Esophagus (tissue), 2 donors: ENCODE measurements at regions not wholly inside any gene's neighbourhood (a gene's known extent, or its start where the extent isn't known, plus 50 kb on each side); places are given as distances from the start of the nearest gene placed in this dataset.

Source experiments
- H3K27ac ChIP-seq, 2 donors: one replicate each; pipeline ENCODE4 v1.5.1; 2013; ENCODE audit warnings: low read depth in 2 of 2, mild to moderate bottlenecking in 2 of 2, inconsistent platforms in 1 of 2, low read length in 1 of 2, moderate library complexity in 1 of 2
- H3K27me3 ChIP-seq, 2 donors: one replicate each; pipeline ENCODE4 v1.6.1; 2013; ENCODE audit warnings: low read length in 2 of 2, control low read depth in 1 of 2, mild to moderate bottlenecking in 1 of 2; ENCODE audit not compliant: insufficient read depth in 2 of 2, control insufficient read depth in 1 of 2
- H3K36me3 ChIP-seq, 2 donors: one replicate each; pipeline ENCODE4 v1.6.1; 2013; ENCODE audit warnings: low read length in 1 of 2; ENCODE audit not compliant: control insufficient read depth in 2 of 2, insufficient read depth in 2 of 2
- H3K4me1 ChIP-seq, 2 donors: one replicate each; pipeline ENCODE4 v1.6.1; 2013; ENCODE audit warnings: low read length in 1 of 2; ENCODE audit not compliant: control insufficient read depth in 2 of 2, insufficient read depth in 2 of 2
- H3K4me3 ChIP-seq, 2 donors: one replicate each; pipeline ENCODE4 v1.5.1; 2013; ENCODE audit warnings: low read length in 2 of 2, mild to moderate bottlenecking in 2 of 2, low read depth in 1 of 2, moderate library complexity in 1 of 2
- H3K9me3 ChIP-seq, 2 donors: one replicate each; pipeline ENCODE4 v1.6.1; 2013; ENCODE audit warnings: mild to moderate bottlenecking in 2 of 2, low read depth in 1 of 2, low read length in 1 of 2, moderate library complexity in 1 of 2; ENCODE audit not compliant: control insufficient read depth in 2 of 2, insufficient read depth in 1 of 2
- WGBS, 2 donors: extraction: QIAGEN DNeasy Blood & Tissue Kit; methylation state at CpG; one replicate each; pipeline ENCODE4 v1.1.7; 2013; 5-methylcytosine and 5-hydroxymethylcytosine counted together
- donor health status: healthy with polysubstance abuse.
- donor health status: Bipolar disorder and iron deficiency.

DNA sequence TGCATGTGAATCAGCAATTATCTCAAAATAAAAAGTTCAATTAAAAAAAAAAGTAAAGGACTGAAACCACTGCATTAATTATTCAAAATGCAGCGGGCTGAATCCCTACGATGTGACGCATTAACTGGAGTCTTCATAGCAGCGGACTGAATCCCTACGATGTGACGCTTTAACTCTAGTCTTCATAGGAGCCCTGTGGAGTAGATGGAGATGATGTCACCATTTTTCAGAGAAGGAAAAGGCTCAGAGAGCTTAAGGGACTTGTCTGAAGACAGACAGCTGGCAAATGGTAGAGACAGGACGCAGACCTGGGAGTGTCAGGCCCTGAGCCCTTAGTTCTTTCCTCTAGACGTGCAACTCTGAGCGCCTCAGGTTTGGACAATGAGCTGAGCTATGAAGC lies 168.0 kb upstream of the MYL2 start:
- no peaks in the 10 kb centered on the region for H3K27me3 ChIP-seq
- H3K4me1 ChIP-seq = no peaks in the 10 kb centered on the region
- H3K4me3 ChIP-seq = no peak overlapping the region
- 81 to 89% methylated on average over 9 of the region's 9 CpGs for WGBS, 2 donors
- H3K36me3 ChIP-seq = no peaks in the 10 kb centered on the region
- H3K9me3 ChIP-seq = no peaks in the 10 kb centered on the region
- H3K27ac ChIP-seq = no peak overlapping the region

DNA sequence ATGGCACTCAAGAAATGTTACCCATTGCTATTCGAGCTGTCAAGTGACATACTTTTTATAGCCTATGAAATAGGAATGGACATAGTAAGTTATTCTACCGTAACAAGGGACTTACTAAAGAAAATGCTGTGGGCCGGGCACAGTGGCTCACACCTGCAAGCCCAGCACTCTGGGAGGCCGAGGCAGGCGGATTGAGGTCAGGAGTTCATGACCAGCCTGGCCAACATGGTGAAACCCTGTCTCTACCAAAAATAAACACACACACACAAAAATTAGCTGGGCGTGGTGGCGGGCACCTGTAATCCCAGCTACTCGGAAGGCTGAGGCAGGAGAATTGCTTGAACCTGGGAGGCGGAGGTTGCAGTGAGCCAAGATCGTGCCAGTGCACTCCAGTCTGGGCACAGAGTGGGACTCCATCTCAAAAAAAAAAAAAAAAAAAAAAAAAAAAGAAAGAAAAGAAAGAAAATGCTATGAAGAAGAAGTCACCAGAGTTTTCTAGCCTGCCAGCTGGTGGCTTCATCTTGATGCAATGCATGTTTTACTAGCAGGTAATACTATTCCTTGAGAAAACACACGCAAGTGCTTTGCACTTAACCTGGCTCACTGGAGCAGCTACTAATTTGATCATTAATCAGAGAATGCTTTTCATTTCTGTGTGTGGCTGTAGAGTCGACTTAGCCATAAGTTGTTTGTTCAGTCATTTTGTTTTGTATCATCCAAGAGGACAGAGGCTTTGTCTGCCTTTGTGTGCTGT lies 166.7 kb upstream of the MYL2 start:
- no peaks in the 10 kb centered on the region for H3K36me3 ChIP-seq
- H3K4me1 ChIP-seq = no peaks in the 10 kb centered on the region
- H3K27me3 ChIP-seq = no peaks in the 10 kb centered on the region
- WGBS, 2 donors = 67 to 74% methylated on average over 12 of the region's 12 CpGs
- H3K9me3 ChIP-seq = no peaks in the 10 kb centered on the region
- H3K4me3 ChIP-seq = no peak overlapping the region
- H3K27ac ChIP-seq = no peak overlapping the region

DNA sequence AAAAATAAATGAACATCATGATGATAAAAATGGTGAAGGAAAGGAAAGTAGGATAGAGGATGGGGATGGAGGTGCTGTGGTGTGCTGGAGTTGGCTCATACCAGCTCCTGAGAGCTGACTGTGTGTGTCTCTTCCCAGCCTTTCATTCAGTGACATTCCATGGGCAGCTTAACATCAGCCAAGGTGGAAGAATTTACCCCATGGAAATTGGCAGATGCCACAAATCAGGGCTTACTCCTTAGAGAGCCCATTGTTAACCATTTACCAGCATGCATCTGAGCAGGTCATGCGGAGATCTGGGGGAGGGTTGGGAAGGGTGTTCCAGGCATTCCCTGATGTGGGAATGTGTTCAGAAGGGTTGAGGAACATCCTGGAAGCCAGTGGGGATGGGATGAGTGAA lies 164.7 kb upstream of the MYL2 start:
- no peak overlapping the region for H3K4me3 ChIP-seq
- no peaks in the 10 kb centered on the region for H3K36me3 ChIP-seq
- H3K27me3 ChIP-seq = no peaks in the 10 kb centered on the region
- no peak overlapping the region for H3K27ac ChIP-seq
- no peaks in the 10 kb centered on the region for H3K4me1 ChIP-seq
- H3K9me3 ChIP-seq = no peaks in the 10 kb centered on the region
- 89 to 93% methylated on average over 1 of the region's 1 CpG for WGBS, 2 donors

DNA sequence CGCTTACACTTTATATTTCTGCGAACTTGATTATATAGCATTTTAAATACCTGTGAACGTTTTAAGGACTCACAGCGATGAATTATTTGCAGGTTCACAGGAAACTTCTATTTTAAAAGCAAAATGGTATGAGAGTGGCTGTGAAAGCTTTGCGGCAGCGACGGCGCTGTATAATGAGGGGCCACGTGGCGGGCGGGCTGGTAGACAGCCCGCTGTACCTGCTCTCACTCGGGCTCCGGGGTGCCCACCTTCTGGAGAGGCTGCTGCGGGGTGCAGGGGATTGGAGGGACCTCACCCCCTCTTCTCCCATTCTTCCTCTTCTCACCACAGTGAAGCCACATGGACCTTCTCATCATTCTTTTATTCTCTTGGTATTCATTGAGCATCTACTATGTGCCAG lies 164.2 kb upstream of the MYL2 start:
- WGBS, 2 donors = 88 to 91% methylated on average over 15 of the region's 15 CpGs
- H3K4me1 ChIP-seq = no peaks in the 10 kb centered on the region
- H3K27ac ChIP-seq = no peak overlapping the region
- no peak overlapping the region for H3K4me3 ChIP-seq
- no peaks in the 10 kb centered on the region for H3K36me3 ChIP-seq
- no peaks in the 10 kb centered on the region for H3K9me3 ChIP-seq
- H3K27me3 ChIP-seq = no peaks in the 10 kb centered on the region

DNA sequence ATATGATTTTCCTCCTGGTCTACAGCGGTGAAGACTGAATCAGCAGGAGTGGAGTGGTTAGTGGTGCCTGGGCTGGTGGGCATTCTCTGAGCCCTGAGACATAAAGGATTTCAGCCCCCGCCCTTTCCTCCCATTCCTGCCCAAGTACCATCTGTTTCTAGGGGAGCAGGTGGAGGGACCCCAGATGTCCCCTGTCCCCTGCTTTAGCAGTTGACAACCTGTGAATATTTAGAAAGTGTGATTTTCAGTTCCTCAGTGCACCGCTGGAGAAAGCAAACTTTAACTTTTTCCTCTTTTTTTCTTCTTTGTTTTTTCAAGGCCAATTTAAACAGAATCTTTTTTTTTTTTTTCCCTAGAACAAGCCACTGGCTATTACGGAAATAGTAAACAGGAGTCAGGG lies 163.8 kb upstream of the MYL2 start:
- 64 to 70% methylated on average over 4 of the region's 4 CpGs for WGBS, 2 donors
- H3K9me3 ChIP-seq = no peaks in the 10 kb centered on the region
- no peaks in the 10 kb centered on the region for H3K27me3 ChIP-seq

DNA sequence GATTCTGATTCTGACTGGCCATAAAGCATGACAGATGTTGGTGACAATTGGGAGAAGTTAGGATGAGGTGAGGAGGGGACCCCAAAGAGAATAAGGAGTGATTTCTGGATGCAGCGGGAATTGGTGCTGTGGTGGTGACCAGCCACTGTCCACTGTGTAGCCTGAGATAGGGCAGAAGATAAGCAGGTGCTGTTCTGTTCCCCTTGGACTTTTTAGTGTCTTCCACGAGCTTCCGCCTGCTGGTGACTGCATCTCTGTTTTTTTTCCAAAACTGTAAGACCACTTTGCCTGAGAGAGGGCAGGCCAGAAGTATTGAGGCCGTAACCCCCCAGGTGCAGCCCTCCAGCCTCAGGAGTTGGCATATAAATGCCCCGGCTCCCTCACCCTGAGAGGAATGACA lies 161.2 kb upstream of the MYL2 start:
- Histone ChIP-seq H3K4me1 (no peaks in the 10 kb centered on the region), H3K27ac (no peak overlapping the region), H3K36me3 (no peaks in the 10 kb centered on the region), H3K9me3 (no peaks in the 10 kb centered on the region), H3K27me3 (no peaks in the 10 kb centered on the region), H3K4me3 (no peak overlapping the region)
- WGBS, 2 donors = 84 to 93% methylated on average over 5 of the region's 5 CpGs

More for the DNA sequence above, 163.8 kb upstream of the MYL2 start:
- no peak overlapping the region for H3K27ac ChIP-seq
- no peaks in the 10 kb centered on the region for H3K36me3 ChIP-seq
- H3K4me3 ChIP-seq = no peak overlapping the region
- H3K4me1 ChIP-seq = no peaks in the 10 kb centered on the region

DNA sequence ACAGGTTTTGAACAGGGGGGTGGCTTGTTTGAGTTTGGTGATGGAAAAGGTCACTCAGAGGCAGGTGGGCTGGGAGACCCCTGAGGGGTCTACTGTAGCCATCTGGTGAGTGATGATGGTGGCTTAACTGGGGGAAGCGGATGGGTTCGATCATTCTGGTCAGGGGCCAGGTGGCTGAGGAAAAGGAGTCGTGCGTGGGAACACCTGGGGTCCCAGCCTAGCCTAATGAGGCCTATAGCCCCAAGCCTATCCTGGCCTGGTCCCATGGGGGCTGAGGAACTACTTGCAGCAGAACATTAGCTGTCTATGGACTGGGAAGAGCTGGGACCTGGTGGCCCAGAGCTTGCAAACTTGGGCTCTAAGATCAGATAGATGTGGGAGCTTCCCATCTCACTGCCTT lies 158.4 kb upstream of the MYL2 start:
- H3K27ac ChIP-seq = no peak overlapping the region
- H3K27me3 ChIP-seq = no peaks in the 10 kb centered on the region
- H3K4me3 ChIP-seq = no peak overlapping the region
- WGBS, 2 donors = 86 to 89% methylated on average over 4 of the region's 4 CpGs
- no peaks in the 10 kb centered on the region for H3K4me1 ChIP-seq
- H3K36me3 ChIP-seq = no peaks in the 10 kb centered on the region
- H3K9me3 ChIP-seq = no peaks in the 10 kb centered on the region

DNA sequence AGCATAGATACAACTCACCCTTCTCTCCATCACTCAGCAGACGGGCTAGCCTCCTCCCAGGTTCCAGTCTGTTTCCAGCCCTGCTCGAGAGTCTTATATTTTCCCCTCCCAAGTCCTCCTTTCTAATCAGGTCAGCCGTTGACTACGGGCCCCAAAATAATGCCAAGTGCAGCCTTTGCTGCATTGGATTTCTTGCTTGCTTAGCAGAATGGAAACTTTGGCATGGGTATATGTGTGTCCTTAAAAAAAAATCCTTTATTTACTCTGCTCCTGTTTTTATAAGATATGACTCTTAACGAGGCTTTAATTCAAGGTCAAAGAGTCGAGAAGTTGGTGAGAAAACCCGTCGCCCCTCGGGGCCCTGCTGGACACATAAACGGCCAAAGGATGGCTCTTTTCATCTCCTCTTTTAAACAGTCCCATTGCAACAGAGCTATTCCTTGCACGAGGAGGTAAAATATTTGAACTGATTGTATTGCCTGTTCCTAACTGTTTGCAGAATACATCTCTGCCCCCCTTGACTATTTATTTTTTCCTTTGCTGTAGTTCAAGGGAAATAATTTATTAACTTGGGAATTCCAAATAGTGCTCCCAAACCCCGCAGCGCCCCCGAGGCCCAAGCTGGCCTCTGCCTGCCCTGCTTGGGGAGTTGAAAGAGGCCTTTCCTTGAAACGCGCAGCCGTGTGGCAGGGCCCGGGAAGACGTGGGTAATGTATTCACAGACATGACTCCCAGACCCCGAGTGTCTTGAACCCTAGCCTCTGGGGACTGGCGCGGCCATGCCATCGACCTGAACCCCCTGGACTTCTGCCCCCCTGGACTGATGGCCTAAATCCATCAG lies 156.5 kb upstream of the MYL2 start:
- Histone ChIP-seq H3K27ac (no peak overlapping the region), H3K27me3 (no peaks in the 10 kb centered on the region), H3K9me3 (no peaks in the 10 kb centered on the region), H3K36me3 (no peaks in the 10 kb centered on the region), H3K4me1 (no peaks in the 10 kb centered on the region), H3K4me3 (no peak overlapping the region)
- 35 to 50% methylated on average over 23 of the region's 23 CpGs for WGBS, 2 donors

DNA sequence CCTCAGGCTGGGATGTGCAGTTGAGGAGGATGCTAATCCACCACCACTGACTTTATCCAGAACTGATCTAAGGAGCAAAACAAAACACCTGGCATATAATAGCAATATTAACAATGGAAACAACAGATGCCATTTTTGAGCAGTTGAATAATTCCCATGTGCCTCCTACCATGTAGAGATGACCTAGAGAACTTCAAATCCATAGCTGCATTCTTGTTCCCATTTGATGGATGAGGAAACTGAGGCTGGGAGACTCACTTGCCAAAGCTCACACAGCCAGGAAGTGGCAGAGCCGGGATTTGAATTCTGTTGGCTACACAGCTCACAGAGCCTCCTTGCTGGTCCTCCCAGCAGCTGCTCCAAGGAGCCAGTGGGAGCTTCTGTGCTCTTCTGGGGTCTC lies 155.8 kb upstream of the MYL2 start:
- no peaks in the 10 kb centered on the region for H3K9me3 ChIP-seq
- H3K36me3 ChIP-seq = no peaks in the 10 kb centered on the region
- no peaks in the 10 kb centered on the region for H3K27me3 ChIP-seq
- H3K4me1 ChIP-seq = no peaks in the 10 kb centered on the region
- H3K27ac ChIP-seq = no peak overlapping the region
- H3K4me3 ChIP-seq = no peak overlapping the region
- 57 to 71% methylated on average over 1 of the region's 1 CpG for WGBS, 2 donors

DNA sequence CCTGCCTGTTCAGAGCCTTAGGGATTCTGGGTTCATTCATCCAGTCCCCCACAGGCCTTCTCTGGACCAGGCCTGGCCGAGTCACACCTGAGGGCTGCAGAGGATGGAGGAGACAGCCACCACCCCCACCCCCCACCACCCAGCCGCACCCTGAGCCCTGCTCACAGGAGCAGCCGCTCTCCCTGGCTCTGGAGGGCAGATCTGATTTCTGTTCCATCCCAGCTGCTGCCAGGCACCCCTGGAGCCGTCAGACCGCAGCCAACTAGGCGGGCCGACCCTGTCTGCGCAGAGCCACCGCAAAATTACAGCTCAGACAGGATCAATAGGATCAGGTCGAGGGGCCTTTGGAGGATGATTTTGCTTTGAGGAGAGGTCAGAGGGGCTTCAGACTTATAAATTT lies 154.6 kb upstream of the MYL2 start:
- Histone ChIP-seq H3K27ac (no peak overlapping the region), H3K4me1 (no peaks in the 10 kb centered on the region)
- WGBS, 2 donors = 84 to 88% methylated on average over 10 of the region's 10 CpGs

More for the DNA sequence above, 154.6 kb upstream of the MYL2 start:
- Histone ChIP-seq H3K4me3 (no peak overlapping the region), H3K36me3 (no peaks in the 10 kb centered on the region), H3K27me3 (no peaks in the 10 kb centered on the region), H3K9me3 (no peaks in the 10 kb centered on the region)
